ENCODE measurements at regions not wholly inside any gene's neighbourhood (a gene's known extent, or its start where the extent isn't known, plus 50 kb on each side); places are given as distances from the start of the nearest gene placed in this dataset.

GRCh38 chr6:132907231-132907630 is 92.9 kb downstream of the RPS12 start:
- CTCF ChIA-PET: no interaction called here
- POLR2A ChIA-PET: no interaction called here
- H3K4me3 ChIP-seq (ENCODE audit: low read depth, low read length): no peak overlapping the region

DNA sequence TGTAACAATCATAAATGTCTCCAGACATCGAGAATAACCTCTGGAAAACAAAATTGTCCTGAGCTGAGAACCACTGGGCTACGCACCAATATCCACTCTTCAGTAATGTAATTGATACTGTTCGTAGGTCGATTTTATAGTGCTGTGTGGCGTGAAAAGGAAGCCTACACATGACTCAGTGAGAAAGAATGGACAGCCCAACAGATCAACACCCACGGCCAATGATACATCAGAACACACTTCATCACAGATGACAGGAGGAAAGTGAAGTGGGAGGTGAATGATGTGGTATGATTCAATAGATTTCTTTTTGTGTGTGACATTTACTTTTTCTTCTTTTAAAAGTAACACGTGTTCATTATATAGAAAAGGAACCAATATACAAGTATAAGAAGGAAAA is 93.5 kb downstream of the RPS12 start:
- CTCF ChIA-PET: no interaction called here
- no peak overlapping the region for H3K4me3 ChIP-seq (ENCODE audit: low read depth, low read length)
- H3K36me3 ChIP-seq (ENCODE audit: control insufficient read depth, insufficient read depth, low read length): no peaks in the 10 kb centered on the region
- DNase-seq (ENCODE audit: low read depth): no peak
- no peaks in the 10 kb centered on the region for H3K27me3 ChIP-seq (ENCODE audit: control insufficient read depth, insufficient read depth, low read length)
- POLR2A ChIA-PET: no interaction called here
- no peak for TF ChIP-seq CTCF (IDR thresholded peaks at IDR 0.05; ENCODE audit: insufficient read depth, low read depth, low read length)

More at GRCh38 chr6:132907231-132907630, 92.9 kb downstream of the RPS12 start:
- DNase-seq (ENCODE audit: low read depth): no peak
- H3K36me3 ChIP-seq (ENCODE audit: control insufficient read depth, insufficient read depth, low read length): no peaks in the 10 kb centered on the region
- no peak for TF ChIP-seq CTCF (IDR thresholded peaks at IDR 0.05; ENCODE audit: insufficient read depth, low read depth, low read length)
- H3K27me3 ChIP-seq (ENCODE audit: control insufficient read depth, insufficient read depth, low read length): no peaks in the 10 kb centered on the region

- CTCF ChIA-PET: interaction anchor here (0.7 kb wide), 1 partner anchor 9 kb away, joined by 3 read pairs; no protein-coding TSS in a partner anchor
- Histone ChIP-seq H3K36me3 (ENCODE audit: control insufficient read depth, insufficient read depth, low read length) (no peaks in the 10 kb centered on the region), H3K27me3 (ENCODE audit: control insufficient read depth, insufficient read depth, low read length) (no peaks in the 10 kb centered on the region), H3K4me3 (ENCODE audit: low read depth, low read length) (no peak overlapping the region)
- POLR2A ChIA-PET: no interaction called here
- no peak for TF ChIP-seq CTCF (IDR thresholded peaks at IDR 0.05; ENCODE audit: insufficient read depth, low read depth, low read length)
- DNase-seq (ENCODE audit: low read depth): no peak
Observed at GRCh38 chr6:132909742-132910141, 95.4 kb downstream of the RPS12 start.

GRCh38 chr6:132910759-132911158 is 96.4 kb downstream of the RPS12 start:
- CTCF ChIA-PET: no interaction called here
- H3K36me3 ChIP-seq (ENCODE audit: control insufficient read depth, insufficient read depth, low read length): no peaks in the 10 kb centered on the region

GRCh38 chr6:132919045-132919860 is 104.9 kb downstream of the RPS12 start:
- CTCF ChIA-PET: interaction anchor here (0.9 kb wide), 1 partner anchor 10 kb away, joined by 3 read pairs; no protein-coding TSS in a partner anchor
- TF ChIP-seq CTCF (IDR thresholded peaks at IDR 0.05; ENCODE audit: insufficient read depth, low read depth, low read length): no peak
- Histone ChIP-seq H3K27me3 (ENCODE audit: control insufficient read depth, insufficient read depth, low read length) (peaks cover 1% of the 10 kb centered on the region; the same call in 1 of the 2 replicates), H3K36me3 (ENCODE audit: control insufficient read depth, insufficient read depth, low read length) (no peaks in the 10 kb centered on the region), H3K4me3 (ENCODE audit: low read depth, low read length) (no peak overlapping the region)
- DNase-seq (ENCODE audit: low read depth): peak; percentile 26
- POLR2A ChIA-PET: no interaction called here

More at GRCh38 chr6:132910759-132911158, 96.4 kb downstream of the RPS12 start:
- Histone ChIP-seq H3K4me3 (ENCODE audit: low read depth, low read length) (no peak overlapping the region), H3K27me3 (ENCODE audit: control insufficient read depth, insufficient read depth, low read length) (no peaks in the 10 kb centered on the region)
- POLR2A ChIA-PET: no interaction called here
- TF ChIP-seq CTCF (IDR thresholded peaks at IDR 0.05; ENCODE audit: insufficient read depth, low read depth, low read length): no peak
- DNase-seq (ENCODE audit: low read depth): no peak
